ENCODE measurements at regions not wholly inside any gene's neighbourhood (a gene's known extent, or its start where the extent isn't known, plus 50 kb on each side); places are given as distances from the start of the nearest gene placed in this dataset.

GRCh38 chr21:26784974-26785373, 60.2 kb downstream of the ADAMTS1 start:
- TF ChIP-seq CTCF (conservative IDR thresholded peaks at IDR 0.05), result no peak
- H3K27ac ChIP-seq, result no peak overlapping the region

GRCh38 chr21:26783466-26784195, 61.6 kb downstream of the ADAMTS1 start:
- H3K27ac ChIP-seq, result no peak overlapping the region
- TF ChIP-seq CTCF (conservative IDR thresholded peaks at IDR 0.05), result no peak

GRCh38 chr21:26782747-26783146, 62.5 kb downstream of the ADAMTS1 start:
- no peak for TF ChIP-seq CTCF (conservative IDR thresholded peaks at IDR 0.05)

GRCh38 chr21:26782331-26782730, 62.9 kb downstream of the ADAMTS1 start:
- no peak overlapping the region for H3K27ac ChIP-seq
- no peak for TF ChIP-seq CTCF (conservative IDR thresholded peaks at IDR 0.05)

More at GRCh38 chr21:26782747-26783146, 62.5 kb downstream of the ADAMTS1 start:
- no peak overlapping the region for H3K27ac ChIP-seq

- TF ChIP-seq CTCF (conservative IDR thresholded peaks at IDR 0.05), result no peak
- no peak overlapping the region for H3K27ac ChIP-seq
These were observed 63.9 kb downstream of the ADAMTS1 start for GRCh38 chr21:26781331-26781730.

- no peak overlapping the region for H3K27ac ChIP-seq
- no peak for TF ChIP-seq CTCF (conservative IDR thresholded peaks at IDR 0.05)
These were observed 68.0 kb downstream of the ADAMTS1 start for GRCh38 chr21:26777166-26777565.

GRCh38 chr21:26776310-26777021, 68.7 kb downstream of the ADAMTS1 start:
- no peak for TF ChIP-seq CTCF (conservative IDR thresholded peaks at IDR 0.05)
- no peak overlapping the region for H3K27ac ChIP-seq

All from VCaP (cell line).